ENCODE measurements at regions not wholly inside any gene's neighbourhood (a gene's known extent, or its start where the extent isn't known, plus 50 kb on each side); places are given as distances from the start of the nearest gene placed in this dataset.
A peak's percentile ranks its signal among the peaks of the same experiment; 100 is the strongest.

DNA sequence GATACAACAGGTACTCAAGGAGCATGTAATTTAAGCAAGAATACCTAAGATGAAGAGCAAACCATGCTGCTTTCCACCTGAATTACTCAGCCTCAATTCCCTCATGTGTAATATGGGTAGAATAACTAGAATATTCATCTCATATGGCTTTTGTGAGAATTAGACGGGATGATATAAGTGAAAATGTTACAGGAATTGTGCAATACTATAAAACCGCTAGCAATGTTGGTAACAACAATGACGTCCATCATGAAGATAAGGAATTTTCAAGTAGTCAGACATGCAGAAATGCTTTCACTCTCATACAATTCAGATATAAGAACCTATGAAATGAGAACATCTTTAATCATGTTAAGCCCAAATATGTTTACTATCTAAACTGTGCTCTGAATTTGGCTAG lies 2106.6 kb upstream of the CELF4 start:
- Histone ChIP-seq H3K9ac (ENCODE audit: low read length in 3 of 3) (no peak overlapping the region), H3K36me3 (ENCODE audit: control insufficient read depth in 2 of 3, insufficient read depth in 3 of 3, low read length in 3 of 3) (no peaks in the 10 kb centered on the region), H3K27ac (ENCODE audit: low read depth in 2 of 2, low read length in 2 of 2) (no peak overlapping the region), H3K4me1 (ENCODE audit: control insufficient read depth in 2 of 3, insufficient read depth in 2 of 3, low read depth in 1 of 3, low read length in 3 of 3) (no peaks in the 10 kb centered on the region), H3K9me3 (ENCODE audit: control insufficient read depth in 2 of 3, insufficient read depth in 1 of 3, low read length in 3 of 3) (no peaks in the 10 kb centered on the region), H3K4me3 (ENCODE audit: low read length in 3 of 3) (no peak overlapping the region), H3K27me3 (ENCODE audit: control insufficient read depth, insufficient read depth, low read length) (no peaks in the 10 kb centered on the region)
- TF ChIP-seq, protein P1, sequence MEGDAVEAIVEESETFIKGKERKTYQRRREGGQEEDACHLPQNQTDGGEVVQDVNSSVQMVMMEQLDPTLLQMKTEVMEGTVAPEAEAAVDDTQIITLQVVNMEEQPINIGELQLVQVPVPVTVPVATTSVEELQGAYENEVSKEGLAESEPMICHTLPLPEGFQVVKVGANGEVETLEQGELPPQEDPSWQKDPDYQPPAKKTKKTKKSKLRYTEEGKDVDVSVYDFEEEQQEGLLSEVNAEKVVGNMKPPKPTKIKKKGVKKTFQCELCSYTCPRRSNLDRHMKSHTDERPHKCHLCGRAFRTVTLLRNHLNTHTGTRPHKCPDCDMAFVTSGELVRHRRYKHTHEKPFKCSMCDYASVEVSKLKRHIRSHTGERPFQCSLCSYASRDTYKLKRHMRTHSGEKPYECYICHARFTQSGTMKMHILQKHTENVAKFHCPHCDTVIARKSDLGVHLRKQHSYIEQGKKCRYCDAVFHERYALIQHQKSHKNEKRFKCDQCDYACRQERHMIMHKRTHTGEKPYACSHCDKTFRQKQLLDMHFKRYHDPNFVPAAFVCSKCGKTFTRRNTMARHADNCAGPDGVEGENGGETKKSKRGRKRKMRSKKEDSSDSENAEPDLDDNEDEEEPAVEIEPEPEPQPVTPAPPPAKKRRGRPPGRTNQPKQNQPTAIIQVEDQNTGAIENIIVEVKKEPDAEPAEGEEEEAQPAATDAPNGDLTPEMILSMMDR (IDR thresholded peaks at IDR 0.05; ENCODE audit: borderline replicate concordance, extremely low read depth, insufficient read depth): no peak
- intact Hi-C loops (cut with DNase I): no loop called here
- no peak for FAIRE-seq
- no peak for DNase-seq

DNA sequence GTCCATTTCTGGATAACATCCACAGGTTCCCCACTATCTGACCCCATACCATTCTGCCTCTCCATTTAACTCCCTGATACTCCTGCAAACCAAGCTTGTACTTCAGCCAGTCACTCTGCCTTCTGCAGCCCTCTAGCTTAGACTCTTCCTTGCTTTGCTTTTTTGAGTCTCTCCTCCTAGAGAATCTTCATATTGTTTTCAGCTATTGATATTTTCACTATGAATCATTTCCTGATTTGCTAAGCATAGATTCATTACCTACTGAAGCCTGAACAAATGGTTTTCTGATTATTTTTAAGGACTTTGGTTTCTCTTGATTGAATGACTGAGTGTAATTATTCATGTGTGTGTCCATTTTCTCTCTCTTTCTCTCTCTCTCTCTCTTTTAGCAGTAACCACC lies 2102.3 kb upstream of the CELF4 start:
- intact Hi-C loops (cut with DNase I): no loop called here
- FAIRE-seq: no peak
- Histone ChIP-seq H3K27me3 (ENCODE audit: control insufficient read depth, insufficient read depth, low read length) (no peaks in the 10 kb centered on the region), H3K4me3 (ENCODE audit: low read length in 3 of 3) (no peak overlapping the region), H3K36me3 (ENCODE audit: control insufficient read depth in 2 of 3, insufficient read depth in 3 of 3, low read length in 3 of 3) (no peaks in the 10 kb centered on the region), H3K9me3 (ENCODE audit: control insufficient read depth in 2 of 3, insufficient read depth in 1 of 3, low read length in 3 of 3) (no peaks in the 10 kb centered on the region), H3K9ac (ENCODE audit: low read length in 3 of 3) (no peak overlapping the region), H3K27ac (ENCODE audit: low read depth in 2 of 2, low read length in 2 of 2) (no peak overlapping the region), H3K4me1 (ENCODE audit: control insufficient read depth in 2 of 3, insufficient read depth in 2 of 3, low read depth in 1 of 3, low read length in 3 of 3) (no peaks in the 10 kb centered on the region)
- DNase-seq: no peak
- TF ChIP-seq, protein P1 (IDR thresholded peaks at IDR 0.05; ENCODE audit: borderline replicate concordance, extremely low read depth, insufficient read depth): no peak

DNA sequence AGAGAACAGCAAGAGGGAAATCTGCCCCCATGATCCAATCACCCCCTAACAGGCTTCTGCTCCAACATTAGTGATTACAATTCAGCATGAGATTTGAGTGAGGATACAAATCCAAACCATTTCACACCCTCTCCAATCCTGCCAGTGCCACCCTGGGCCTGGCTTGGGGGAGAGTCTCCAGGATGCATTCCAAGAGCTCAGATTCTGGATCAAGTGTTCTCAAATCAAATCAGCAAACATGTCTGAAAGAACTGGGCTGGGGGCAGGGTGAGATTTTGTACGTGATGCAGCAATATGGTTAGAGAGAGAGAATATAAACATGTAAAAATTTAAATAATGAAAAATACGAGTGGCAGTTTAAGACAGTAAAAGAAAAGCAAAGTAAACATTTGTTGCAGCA lies 2100.9 kb upstream of the CELF4 start:
- peak in 2 of 5 donors; percentile 6 to 12 for DNase-seq
- no peaks in the 10 kb centered on the region for H3K27me3 ChIP-seq (ENCODE audit: control insufficient read depth, insufficient read depth, low read length)
- no peaks in the 10 kb centered on the region for H3K9me3 ChIP-seq (ENCODE audit: control insufficient read depth in 2 of 3, insufficient read depth in 1 of 3, low read length in 3 of 3)
- H3K36me3 ChIP-seq (ENCODE audit: control insufficient read depth in 2 of 3, insufficient read depth in 3 of 3, low read length in 3 of 3): no peaks in the 10 kb centered on the region
- TF ChIP-seq, protein P1 (IDR thresholded peaks at IDR 0.05; ENCODE audit: borderline replicate concordance, extremely low read depth, insufficient read depth): no peak
- no peak for FAIRE-seq
- H3K9ac ChIP-seq (ENCODE audit: low read length in 3 of 3): no peak overlapping the region
- H3K4me3 ChIP-seq (ENCODE audit: low read length in 3 of 3): no peak overlapping the region
- no peak overlapping the region for H3K27ac ChIP-seq (ENCODE audit: low read depth in 2 of 2, low read length in 2 of 2)
- intact Hi-C loops (cut with DNase I): no loop called here
- H3K4me1 ChIP-seq (ENCODE audit: control insufficient read depth in 2 of 3, insufficient read depth in 2 of 3, low read depth in 1 of 3, low read length in 3 of 3): no peaks in the 10 kb centered on the region

DNA sequence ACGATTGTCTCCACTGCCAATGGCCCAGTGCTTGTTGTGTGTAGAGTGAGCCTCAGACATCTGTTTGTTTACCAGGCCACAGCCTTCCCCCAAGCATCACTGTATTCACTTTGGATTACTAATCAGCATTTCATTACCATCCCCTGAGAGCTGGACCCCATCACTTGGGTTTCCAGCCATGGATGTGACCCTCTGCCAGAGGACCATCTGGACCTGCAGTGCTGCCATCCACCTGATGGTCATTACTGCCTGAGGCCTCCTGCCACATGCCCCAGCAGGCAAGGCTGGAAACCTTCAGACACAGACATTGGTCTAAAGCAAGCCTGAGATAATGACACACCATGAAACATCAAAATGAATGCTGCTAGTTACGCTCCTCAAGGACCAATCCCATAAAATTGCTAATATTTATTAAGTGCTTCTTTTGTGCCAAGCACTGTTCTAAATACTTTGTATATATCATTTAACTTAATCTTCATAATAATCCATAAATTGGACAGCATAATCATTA lies 2096.3 kb upstream of the CELF4 start:
- no peaks in the 10 kb centered on the region for H3K4me1 ChIP-seq (ENCODE audit: control insufficient read depth in 2 of 3, insufficient read depth in 2 of 3, low read depth in 1 of 3, low read length in 3 of 3)
- H3K4me3 ChIP-seq (ENCODE audit: low read length in 3 of 3): no peak overlapping the region
- TF ChIP-seq, protein P1 (IDR thresholded peaks at IDR 0.05; ENCODE audit: borderline replicate concordance, extremely low read depth, insufficient read depth): no peak
- H3K27ac ChIP-seq (ENCODE audit: low read depth in 2 of 2, low read length in 2 of 2): no peak overlapping the region
- no peak overlapping the region for H3K9ac ChIP-seq (ENCODE audit: low read length in 3 of 3)
- DNase-seq (no peak), FAIRE-seq (no peak)
- intact Hi-C loops (cut with DNase I): no loop called here
- no peaks in the 10 kb centered on the region for H3K36me3 ChIP-seq (ENCODE audit: control insufficient read depth in 2 of 3, insufficient read depth in 3 of 3, low read length in 3 of 3)
- H3K9me3 ChIP-seq (ENCODE audit: control insufficient read depth in 2 of 3, insufficient read depth in 1 of 3, low read length in 3 of 3): no peaks in the 10 kb centered on the region
- H3K27me3 ChIP-seq (ENCODE audit: control insufficient read depth, insufficient read depth, low read length): no peaks in the 10 kb centered on the region
